ENCODE measurements at regions not wholly inside any gene's neighbourhood (a gene's known extent, or its start where the extent isn't known, plus 50 kb on each side); places are given as distances from the start of the nearest gene placed in this dataset.

- FAIRE-seq = no peak
- TF ChIP-seq POLR2AphosphoS5 (IDR thresholded peaks at IDR 0.05; ENCODE audit: low read depth, low read length) = no peak
- TF ChIP-seq TAF1 (IDR thresholded peaks at IDR 0.05; ENCODE audit: borderline replicate concordance, low read depth, low read length) = no peak
- TF ChIP-seq POLR2A (IDR thresholded peaks at IDR 0.05; ENCODE audit: low read depth, low read length) = no peak
- no peak for DNase-seq (ENCODE audit: insufficient read length)
These were observed 84.0 kb upstream of the APC start for GRCh38 chr5:112653638-112654205.

GRCh38 chr5:112655513-112655912 lies 82.2 kb upstream of the APC start:
- no peak for DNase-seq (ENCODE audit: insufficient read length)
- no peak for TF ChIP-seq POLR2A (IDR thresholded peaks at IDR 0.05; ENCODE audit: low read depth, low read length)
- no peak for TF ChIP-seq POLR2AphosphoS5 (IDR thresholded peaks at IDR 0.05; ENCODE audit: low read depth, low read length)
- no peak for TF ChIP-seq TAF1 (IDR thresholded peaks at IDR 0.05; ENCODE audit: borderline replicate concordance, low read depth, low read length)
- no peak for FAIRE-seq

GRCh38 chr5:112656451-112656850 lies 81.2 kb upstream of the APC start:
- DNase-seq (ENCODE audit: insufficient read length) (no peak), FAIRE-seq (no peak)
- TF ChIP-seq POLR2A (IDR thresholded peaks at IDR 0.05; ENCODE audit: low read depth, low read length) = no peak

GRCh38 chr5:112657804-112658203 lies 79.9 kb upstream of the APC start:
- FAIRE-seq (no peak), DNase-seq (ENCODE audit: insufficient read length) (no peak)
- TF ChIP-seq POLR2A (IDR thresholded peaks at IDR 0.05; ENCODE audit: low read depth, low read length) (no peak), TAF1 (IDR thresholded peaks at IDR 0.05; ENCODE audit: borderline replicate concordance, low read depth, low read length) (no peak), POLR2AphosphoS5 (IDR thresholded peaks at IDR 0.05; ENCODE audit: low read depth, low read length) (no peak)

GRCh38 chr5:112660359-112660758 lies 77.3 kb upstream of the APC start:
- TF ChIP-seq POLR2A (IDR thresholded peaks at IDR 0.05; ENCODE audit: low read depth, low read length) (no peak), POLR2AphosphoS5 (IDR thresholded peaks at IDR 0.05; ENCODE audit: low read depth, low read length) (no peak)
- DNase-seq (ENCODE audit: insufficient read length) = no peak
- no peak for FAIRE-seq

GRCh38 chr5:112663146-112663545 lies 74.5 kb upstream of the APC start:
- FAIRE-seq (no peak), DNase-seq (ENCODE audit: insufficient read length) (no peak)

GRCh38 chr5:112668016-112668415 lies 69.7 kb upstream of the APC start:
- DNase-seq (ENCODE audit: insufficient read length) (no peak), FAIRE-seq (no peak)

More at GRCh38 chr5:112663146-112663545, 74.5 kb upstream of the APC start:
- TF ChIP-seq POLR2AphosphoS5 (IDR thresholded peaks at IDR 0.05; ENCODE audit: low read depth, low read length) = no peak
- TF ChIP-seq TAF1 (IDR thresholded peaks at IDR 0.05; ENCODE audit: borderline replicate concordance, low read depth, low read length) = no peak
- TF ChIP-seq POLR2A (IDR thresholded peaks at IDR 0.05; ENCODE audit: low read depth, low read length) = no peak

GRCh38 chr5:112668911-112669310 lies 68.8 kb upstream of the APC start:
- DNase-seq (ENCODE audit: insufficient read length) (no peak), FAIRE-seq (no peak)
- TF ChIP-seq TAF1 (IDR thresholded peaks at IDR 0.05; ENCODE audit: borderline replicate concordance, low read depth, low read length) (no peak), POLR2A (IDR thresholded peaks at IDR 0.05; ENCODE audit: low read depth, low read length) (no peak), POLR2AphosphoS5 (IDR thresholded peaks at IDR 0.05; ENCODE audit: low read depth, low read length) (no peak)

More at GRCh38 chr5:112668016-112668415, 69.7 kb upstream of the APC start:
- no peak for TF ChIP-seq POLR2A (IDR thresholded peaks at IDR 0.05; ENCODE audit: low read depth, low read length)
- no peak for TF ChIP-seq TAF1 (IDR thresholded peaks at IDR 0.05; ENCODE audit: borderline replicate concordance, low read depth, low read length)
- no peak for TF ChIP-seq POLR2AphosphoS5 (IDR thresholded peaks at IDR 0.05; ENCODE audit: low read depth, low read length)

- FAIRE-seq (no peak), DNase-seq (ENCODE audit: insufficient read length) (no peak)
- no peak for TF ChIP-seq POLR2AphosphoS5 (IDR thresholded peaks at IDR 0.05; ENCODE audit: low read depth, low read length)
- TF ChIP-seq TAF1 (IDR thresholded peaks at IDR 0.05; ENCODE audit: borderline replicate concordance, low read depth, low read length) = no peak
- TF ChIP-seq POLR2A (IDR thresholded peaks at IDR 0.05; ENCODE audit: low read depth, low read length) = no peak
These were observed 68.2 kb upstream of the APC start for GRCh38 chr5:112669328-112669963.

GRCh38 chr5:112671687-112672086 lies 66.0 kb upstream of the APC start:
- DNase-seq (ENCODE audit: insufficient read length) (no peak), FAIRE-seq (no peak)
- TF ChIP-seq TAF1 (IDR thresholded peaks at IDR 0.05; ENCODE audit: borderline replicate concordance, low read depth, low read length) (no peak), POLR2AphosphoS5 (IDR thresholded peaks at IDR 0.05; ENCODE audit: low read depth, low read length) (no peak), POLR2A (IDR thresholded peaks at IDR 0.05; ENCODE audit: low read depth, low read length) (no peak)

- peak; percentile 78 for FAIRE-seq
- DNase-seq (ENCODE audit: insufficient read length) = no peak
- TF ChIP-seq TAF1 (IDR thresholded peaks at IDR 0.05; ENCODE audit: borderline replicate concordance, low read depth, low read length) (no peak), POLR2A (IDR thresholded peaks at IDR 0.05; ENCODE audit: low read depth, low read length) (no peak), POLR2AphosphoS5 (IDR thresholded peaks at IDR 0.05; ENCODE audit: low read depth, low read length) (no peak)
These were observed 56.2 kb upstream of the APC start for GRCh38 chr5:112681481-112681908.

GRCh38 chr5:112682621-112683061 lies 55.0 kb upstream of the APC start:
- DNase-seq (ENCODE audit: insufficient read length) (no peak), FAIRE-seq (no peak)
- no peak for TF ChIP-seq POLR2AphosphoS5 (IDR thresholded peaks at IDR 0.05; ENCODE audit: low read depth, low read length)
- TF ChIP-seq POLR2A (IDR thresholded peaks at IDR 0.05; ENCODE audit: low read depth, low read length) = no peak
- TF ChIP-seq TAF1 (IDR thresholded peaks at IDR 0.05; ENCODE audit: borderline replicate concordance, low read depth, low read length) = no peak
